ENCODE measurements at regions not wholly inside any gene's neighbourhood (a gene's known extent, or its start where the extent isn't known, plus 50 kb on each side); places are given as distances from the start of the nearest gene placed in this dataset.

DNA sequence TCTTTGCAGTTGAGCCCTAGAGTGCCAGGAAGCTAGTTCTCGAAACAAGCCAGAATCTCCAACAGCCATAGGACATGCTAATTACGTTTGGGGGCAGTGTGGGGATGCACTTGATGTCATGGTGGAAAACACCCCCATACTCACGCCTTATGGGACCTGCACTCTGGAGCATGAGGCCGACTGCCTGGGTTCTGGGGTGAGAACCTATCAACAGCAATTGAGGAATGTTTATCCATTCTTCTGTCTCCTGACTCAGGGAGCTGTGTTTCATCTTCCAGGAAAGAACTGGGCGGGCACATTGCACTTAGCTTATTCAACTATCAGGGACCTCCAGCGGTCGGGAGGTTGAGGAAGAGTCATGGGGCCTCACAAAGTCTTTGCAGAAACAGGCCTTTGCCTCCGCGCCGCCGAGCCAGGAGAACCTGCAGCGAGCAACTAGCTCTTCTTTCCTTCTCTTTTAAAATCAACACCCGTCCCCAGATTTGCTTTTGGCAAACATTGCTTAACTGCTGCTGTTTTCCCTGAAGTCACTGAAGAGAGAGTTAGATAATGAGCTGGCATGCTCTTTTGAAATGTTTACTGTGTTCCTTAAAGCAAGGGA lies 226.1 kb upstream of the DIO3 start (continued):
- TF ChIP-seq RXRB (CRISPR knock-in tag; IDR thresholded peaks at IDR 0.05; ENCODE audit: borderline replicate concordance) = peak; percentile 81
- no peak for TF ChIP-seq TOE1 (CRISPR knock-in tag; IDR thresholded peaks at IDR 0.05)
- no peak for TF ChIP-seq CREB1 (IDR thresholded peaks at IDR 0.05)
- peak; percentile 40; the same call in 1 of the 2 replicates for TF ChIP-seq CREB1 (CRISPR knock-in tag; IDR thresholded peaks at IDR 0.05)
- TF ChIP-seq U2AF1 (optimal IDR thresholded peaks at IDR 0.05; ENCODE audit: low read depth, low read length) = no peak
- no peak for TF ChIP-seq ZNF784 (CRISPR knock-in tag; IDR thresholded peaks at IDR 0.05; ENCODE audit: borderline replicate concordance)
- TF ChIP-seq HCFC1 (IDR thresholded peaks at IDR 0.05; ENCODE audit: low read depth, low read length) = no peak
- TF ChIP-seq E2F5 (CRISPR knock-in tag; conservative IDR thresholded peaks at IDR 0.05) = no peak
- TF ChIP-seq SP4 (CRISPR knock-in tag; IDR thresholded peaks at IDR 0.05) = no peak
- TF ChIP-seq ZNF234 (CRISPR knock-in tag; conservative IDR thresholded peaks at IDR 0.05) = peak; percentile 34; the same call in 1 of the 2 replicates
- TF ChIP-seq, protein P1, sequence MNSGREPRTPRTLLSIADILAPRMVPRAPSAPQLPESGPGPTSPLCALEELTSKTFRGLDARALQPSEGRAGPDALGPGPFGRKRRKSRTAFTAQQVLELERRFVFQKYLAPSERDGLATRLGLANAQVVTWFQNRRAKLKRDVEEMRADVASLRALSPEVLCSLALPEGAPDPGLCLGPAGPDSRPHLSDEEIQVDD (CRISPR knock-in tag; IDR thresholded peaks at IDR 0.05; ENCODE audit: borderline replicate concordance) = no peak
- peak; percentile 49; the same call in 1 of the 2 replicates for TF ChIP-seq MYC (CRISPR knock-in tag; IDR thresholded peaks at IDR 0.05; ENCODE audit: borderline replicate concordance)
- TF ChIP-seq RARA (CRISPR knock-in tag; IDR thresholded peaks at IDR 0.05) = peak; percentile 82
- TF ChIP-seq GATAD1 (CRISPR knock-in tag; IDR thresholded peaks at IDR 0.05) = no peak
- TF ChIP-seq HOXA5 (CRISPR knock-in tag; IDR thresholded peaks at IDR 0.05) = 0 out of 2 replicates have a peak, but pooled peaks have one; percentile 52
- TF ChIP-seq FOSL2 (CRISPR knock-in tag; IDR thresholded peaks at IDR 0.05) = peak; percentile 71
- TF ChIP-seq, protein P2, sequence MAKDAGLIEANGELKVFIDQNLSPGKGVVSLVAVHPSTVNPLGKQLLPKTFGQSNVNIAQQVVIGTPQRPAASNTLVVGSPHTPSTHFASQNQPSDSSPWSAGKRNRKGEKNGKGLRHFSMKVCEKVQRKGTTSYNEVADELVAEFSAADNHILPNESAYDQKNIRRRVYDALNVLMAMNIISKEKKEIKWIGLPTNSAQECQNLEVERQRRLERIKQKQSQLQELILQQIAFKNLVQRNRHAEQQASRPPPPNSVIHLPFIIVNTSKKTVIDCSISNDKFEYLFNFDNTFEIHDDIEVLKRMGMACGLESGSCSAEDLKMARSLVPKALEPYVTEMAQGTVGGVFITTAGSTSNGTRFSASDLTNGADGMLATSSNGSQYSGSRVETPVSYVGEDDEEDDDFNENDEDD (CRISPR knock-in tag; IDR thresholded peaks at IDR 0.05; ENCODE audit: borderline replicate concordance) = peak; percentile 11; the same call in 1 of the 2 replicates
- TF ChIP-seq KLF9 (CRISPR knock-in tag; IDR thresholded peaks at IDR 0.05; ENCODE audit: low read depth) = 0 out of 2 replicates have a peak, but pooled peaks have one; percentile 33
- peak; percentile 46 for TF ChIP-seq HDAC1 (CRISPR knock-in tag; IDR thresholded peaks at IDR 0.05)
- peak; percentile 97 for TF ChIP-seq CEBPG (CRISPR knock-in tag; IDR thresholded peaks at IDR 0.05)
- peak; percentile 77 for TF ChIP-seq SMAD3 (CRISPR knock-in tag; IDR thresholded peaks at IDR 0.05)
- TF ChIP-seq, protein P3, sequence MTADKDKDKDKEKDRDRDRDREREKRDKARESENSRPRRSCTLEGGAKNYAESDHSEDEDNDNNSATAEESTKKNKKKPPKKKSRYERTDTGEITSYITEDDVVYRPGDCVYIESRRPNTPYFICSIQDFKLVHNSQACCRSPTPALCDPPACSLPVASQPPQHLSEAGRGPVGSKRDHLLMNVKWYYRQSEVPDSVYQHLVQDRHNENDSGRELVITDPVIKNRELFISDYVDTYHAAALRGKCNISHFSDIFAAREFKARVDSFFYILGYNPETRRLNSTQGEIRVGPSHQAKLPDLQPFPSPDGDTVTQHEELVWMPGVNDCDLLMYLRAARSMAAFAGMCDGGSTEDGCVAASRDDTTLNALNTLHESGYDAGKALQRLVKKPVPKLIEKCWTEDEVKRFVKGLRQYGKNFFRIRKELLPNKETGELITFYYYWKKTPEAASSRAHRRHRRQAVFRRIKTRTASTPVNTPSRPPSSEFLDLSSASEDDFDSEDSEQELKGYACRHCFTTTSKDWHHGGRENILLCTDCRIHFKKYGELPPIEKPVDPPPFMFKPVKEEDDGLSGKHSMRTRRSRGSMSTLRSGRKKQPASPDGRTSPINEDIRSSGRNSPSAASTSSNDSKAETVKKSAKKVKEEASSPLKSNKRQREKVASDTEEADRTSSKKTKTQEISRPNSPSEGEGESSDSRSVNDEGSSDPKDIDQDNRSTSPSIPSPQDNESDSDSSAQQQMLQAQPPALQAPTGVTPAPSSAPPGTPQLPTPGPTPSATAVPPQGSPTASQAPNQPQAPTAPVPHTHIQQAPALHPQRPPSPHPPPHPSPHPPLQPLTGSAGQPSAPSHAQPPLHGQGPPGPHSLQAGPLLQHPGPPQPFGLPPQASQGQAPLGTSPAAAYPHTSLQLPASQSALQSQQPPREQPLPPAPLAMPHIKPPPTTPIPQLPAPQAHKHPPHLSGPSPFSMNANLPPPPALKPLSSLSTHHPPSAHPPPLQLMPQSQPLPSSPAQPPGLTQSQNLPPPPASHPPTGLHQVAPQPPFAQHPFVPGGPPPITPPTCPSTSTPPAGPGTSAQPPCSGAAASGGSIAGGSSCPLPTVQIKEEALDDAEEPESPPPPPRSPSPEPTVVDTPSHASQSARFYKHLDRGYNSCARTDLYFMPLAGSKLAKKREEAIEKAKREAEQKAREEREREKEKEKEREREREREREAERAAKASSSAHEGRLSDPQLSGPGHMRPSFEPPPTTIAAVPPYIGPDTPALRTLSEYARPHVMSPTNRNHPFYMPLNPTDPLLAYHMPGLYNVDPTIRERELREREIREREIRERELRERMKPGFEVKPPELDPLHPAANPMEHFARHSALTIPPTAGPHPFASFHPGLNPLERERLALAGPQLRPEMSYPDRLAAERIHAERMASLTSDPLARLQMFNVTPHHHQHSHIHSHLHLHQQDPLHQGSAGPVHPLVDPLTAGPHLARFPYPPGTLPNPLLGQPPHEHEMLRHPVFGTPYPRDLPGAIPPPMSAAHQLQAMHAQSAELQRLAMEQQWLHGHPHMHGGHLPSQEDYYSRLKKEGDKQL (CRISPR knock-in tag; IDR thresholded peaks at IDR 0.05; ENCODE audit: low read depth) = peak; percentile 48; the same call in 1 of the 2 replicates
- TF ChIP-seq KDM5A (IDR thresholded peaks at IDR 0.05; ENCODE audit: borderline replicate concordance, low read length) = no peak
- 0 out of 2 replicates have a peak, but pooled peaks have one; percentile 30 for TF ChIP-seq NFKBIZ (CRISPR knock-in tag; IDR thresholded peaks at IDR 0.05)
